Activated CD4-positive, alpha-beta memory T cell treated with anti-CD3 and anti-CD28 coated beads for 36 hours (primary cell): ENCODE measurements at regions not wholly inside any gene's neighbourhood (a gene's known extent, or its start where the extent isn't known, plus 50 kb on each side); places are given as distances from the start of the nearest gene placed in this dataset.

Experiments
- CTCF ChIA-PET: fragments of 350-600 bp; sonication (Branson Sonifier 250); formaldehyde crosslinking; loops from one replicate; lab custom pipeline; 2021; ENCODE audit warnings: antibody characterized with exemption, inconsistent platforms; lab: Charles Lee
- POLR2A ChIA-PET: fragments of 350-600 bp; sonication (Branson Sonifier 250); formaldehyde crosslinking; loops from one replicate; lab custom pipeline; 2021; ENCODE audit warnings: antibody characterized with exemption; lab: Charles Lee
- DNase-seq: peaks from one replicate; pipeline ENCODE4 v3.0.0-alpha.2; 2020
- H3K27ac Mint-ChIP-seq: one replicate; pipeline ENCODE4 v1.8.0; 2021; ENCODE audit warnings: mixed read lengths
- H3K27me3 Mint-ChIP-seq: one replicate; pipeline ENCODE4 v1.8.0; 2021; ENCODE audit warnings: mixed read lengths
- H3K36me3 Mint-ChIP-seq: one replicate; pipeline ENCODE4 v1.8.0; 2021; ENCODE audit warnings: mixed read lengths
- H3K4me1 Mint-ChIP-seq: one replicate; pipeline ENCODE4 v1.8.0; 2021; ENCODE audit warnings: low read depth, mixed read lengths
- H3K4me3 Mint-ChIP-seq: one replicate; pipeline ENCODE4 v1.8.0; 2021; ENCODE audit warnings: mild to moderate bottlenecking, mixed read lengths
- H3K9me3 Mint-ChIP-seq: one replicate; pipeline ENCODE4 v1.8.0; 2021; ENCODE audit warnings: mixed read lengths
- intact Hi-C: fragments of 100-400 bp; cut with micrococcal nuclease; formaldehyde crosslinking; loops from one replicate; pipeline ENCODE4 v1.15.1; 2023

DNA sequence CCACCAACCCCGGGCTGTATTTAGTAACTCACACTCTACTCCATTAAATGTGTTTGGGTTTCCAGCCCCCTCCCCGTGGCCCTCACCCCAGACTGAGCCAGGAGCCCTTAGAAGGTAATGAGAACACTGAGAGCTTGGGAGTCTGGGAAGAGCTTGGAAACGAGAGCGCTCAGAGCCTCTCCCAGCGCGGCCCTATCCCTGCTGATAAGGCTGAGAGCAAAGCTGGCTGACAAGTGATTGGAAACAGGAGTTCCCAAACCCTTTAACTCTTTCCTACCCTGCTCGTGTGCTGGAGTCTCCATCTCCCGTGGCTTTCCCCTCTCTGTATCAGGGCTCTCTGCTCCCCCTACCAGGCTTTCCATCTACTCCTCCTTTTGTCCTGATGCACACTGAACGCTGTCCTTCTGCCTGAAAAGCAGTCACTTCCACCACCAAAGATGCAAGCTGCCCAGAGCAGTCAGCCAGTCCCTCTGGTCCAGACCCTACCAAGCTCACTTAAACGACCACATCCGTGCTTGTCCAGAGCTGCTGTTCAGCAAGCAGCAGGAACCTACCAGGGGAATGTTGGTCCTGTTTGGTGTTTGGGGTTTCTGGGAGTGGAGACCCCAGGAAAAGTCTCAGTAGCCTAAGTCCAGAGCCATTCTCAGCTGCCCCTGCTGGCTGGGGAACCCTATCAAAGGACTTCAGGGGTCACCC is 100.0 kb upstream of the PKDCC start:
- Mint-ChIP-seq H3K27me3 (peaks cover 7% of the 10 kb centered on the region), H3K4me3 (no peak overlapping the region), H3K27ac (no peak overlapping the region), H3K4me1 (no peaks in the 10 kb centered on the region), H3K9me3 (no peaks in the 10 kb centered on the region), H3K36me3 (no peaks in the 10 kb centered on the region)
- ChIA-PET CTCF (no interaction called here), POLR2A (interaction anchor here (0.7 kb wide), 1 partner anchor 72 kb away, joined by 3 read pairs; no protein-coding TSS in a partner anchor)
- intact Hi-C loops = no loop called here
- DNase-seq = no peak

DNA sequence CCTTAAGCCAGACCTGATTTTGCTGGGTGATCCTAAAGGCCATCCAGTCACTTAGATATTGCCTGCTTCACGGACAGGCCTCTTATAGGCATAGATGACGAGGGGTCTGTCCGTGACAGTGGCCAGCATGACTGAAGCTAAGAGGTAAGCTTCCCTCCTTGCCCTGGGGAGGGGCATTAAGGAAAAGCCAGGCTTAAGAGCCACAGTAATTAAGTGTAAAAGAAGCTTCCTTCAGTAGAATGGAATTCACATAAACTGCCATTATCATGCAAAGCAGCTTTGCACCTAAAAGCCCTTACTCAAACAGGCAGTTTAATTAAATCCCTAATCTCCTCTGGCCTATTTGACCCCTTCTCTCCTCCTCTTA is 99.4 kb upstream of the PKDCC start:
- peaks cover 7% of the 10 kb centered on the region for H3K27me3 Mint-ChIP-seq
- no peaks in the 10 kb centered on the region for H3K4me1 Mint-ChIP-seq
- no peaks in the 10 kb centered on the region for H3K9me3 Mint-ChIP-seq
- intact Hi-C loops = no loop called here
- POLR2A ChIA-PET = no interaction called here
- H3K4me3 Mint-ChIP-seq = no peak overlapping the region
- no peak for DNase-seq
- H3K36me3 Mint-ChIP-seq = no peaks in the 10 kb centered on the region
- no peak overlapping the region for H3K27ac Mint-ChIP-seq
- CTCF ChIA-PET = no interaction called here

DNA sequence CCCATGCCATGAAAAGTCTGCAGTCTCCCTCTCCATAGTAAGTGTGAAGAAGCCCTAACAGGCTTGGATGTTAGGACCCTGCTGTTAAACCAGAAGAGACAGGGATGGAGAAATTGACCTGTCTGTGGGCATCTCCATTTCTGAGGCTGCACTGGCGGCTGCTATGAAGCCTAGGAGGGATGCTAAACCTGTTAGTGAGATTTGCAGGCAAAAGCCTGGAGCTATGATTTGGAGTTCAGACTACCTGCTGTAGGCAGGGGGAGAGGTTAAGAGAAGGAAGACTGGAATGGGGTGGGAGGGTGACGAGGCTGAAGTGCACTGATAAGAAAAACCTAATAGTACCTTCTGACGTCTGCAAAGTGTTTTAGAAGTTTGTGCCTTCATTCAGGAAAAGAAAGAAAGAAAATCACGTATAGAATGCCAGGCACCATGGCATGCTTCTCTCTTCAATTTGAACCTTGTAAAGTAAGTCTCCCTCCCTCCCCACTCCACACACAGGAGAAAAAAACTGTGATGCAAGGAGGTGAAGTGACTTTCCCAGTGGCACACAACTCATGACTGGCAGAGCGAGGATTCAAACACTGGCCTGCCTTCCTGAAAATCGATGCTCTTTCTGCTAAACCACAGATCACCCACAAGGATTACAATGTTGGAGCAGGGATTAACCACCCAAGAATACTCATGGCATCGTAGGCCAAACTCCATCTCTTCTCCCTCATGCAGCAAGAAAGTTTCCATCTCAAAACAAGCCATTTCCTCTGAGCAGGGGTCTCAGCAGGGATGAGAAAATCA is 98.5 kb upstream of the PKDCC start:
- no peak for DNase-seq
- intact Hi-C loops = no loop called here
- Mint-ChIP-seq H3K4me1 (peaks cover 3% of the 10 kb centered on the region), H3K27me3 (peaks cover 7% of the 10 kb centered on the region), H3K36me3 (no peaks in the 10 kb centered on the region), H3K27ac (no peak overlapping the region), H3K4me3 (no peak overlapping the region), H3K9me3 (no peaks in the 10 kb centered on the region)
- ChIA-PET CTCF (no interaction called here), POLR2A (no interaction called here)

DNA sequence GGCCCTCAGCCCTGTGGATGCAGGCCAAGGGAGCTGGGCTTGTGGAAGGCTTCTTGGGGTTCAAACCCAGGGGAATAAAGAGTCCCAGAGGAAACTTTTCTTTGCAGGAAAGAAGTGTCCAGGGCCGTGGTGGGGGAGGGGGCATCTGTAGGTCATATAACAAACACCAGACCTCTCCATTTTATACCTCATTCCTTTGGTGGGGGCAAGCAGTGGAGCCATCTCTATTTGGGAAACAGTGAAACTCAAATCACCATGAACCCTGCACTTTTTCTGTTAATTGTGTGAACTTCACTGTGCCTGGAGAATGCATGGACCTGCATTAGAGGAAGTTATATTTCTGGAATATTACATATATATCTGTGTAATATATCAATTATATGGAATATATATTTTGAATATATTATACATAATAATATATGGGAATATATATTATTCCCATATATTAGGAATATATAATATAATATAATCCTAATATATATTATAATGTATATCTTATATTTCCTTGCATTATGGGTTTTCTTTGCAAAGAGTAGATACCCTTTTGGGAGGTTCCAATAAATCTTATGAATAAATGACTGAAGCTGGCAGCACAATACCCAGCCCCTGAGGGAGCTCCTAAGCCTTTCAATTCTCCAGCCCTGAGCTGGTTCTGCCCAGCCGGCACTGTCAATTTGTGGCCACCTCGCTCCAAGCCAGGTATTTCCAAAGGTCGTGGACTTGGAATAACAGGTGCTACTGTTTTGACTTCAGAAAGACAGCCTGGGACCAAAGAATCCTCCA is 97.7 kb upstream of the PKDCC start:
- no peak overlapping the region for H3K4me3 Mint-ChIP-seq
- peaks cover 3% of the 10 kb centered on the region for H3K4me1 Mint-ChIP-seq
- H3K9me3 Mint-ChIP-seq = no peaks in the 10 kb centered on the region
- CTCF ChIA-PET = no interaction called here
- POLR2A ChIA-PET = no interaction called here
- intact Hi-C loops = no loop called here
- H3K27me3 Mint-ChIP-seq = peaks cover 7% of the 10 kb centered on the region
- no peak for DNase-seq
- H3K27ac Mint-ChIP-seq = no peak overlapping the region
- H3K36me3 Mint-ChIP-seq = no peaks in the 10 kb centered on the region

DNA sequence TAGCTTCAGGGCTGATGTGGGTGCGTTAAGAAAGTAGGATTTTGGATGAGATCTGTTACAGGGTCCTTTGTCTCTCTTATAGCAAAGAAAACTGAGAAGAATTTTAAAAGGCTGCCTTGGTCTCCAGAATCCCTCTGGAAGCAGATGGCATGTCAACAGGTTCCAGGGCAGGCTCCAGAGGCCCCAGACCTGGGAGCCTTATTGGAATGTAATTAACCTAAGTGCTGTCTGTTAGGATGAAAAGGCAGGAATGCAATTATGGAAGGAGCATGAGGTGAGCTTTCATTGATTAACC is 97.2 kb upstream of the PKDCC start:
- no peaks in the 10 kb centered on the region for H3K36me3 Mint-ChIP-seq

DNA sequence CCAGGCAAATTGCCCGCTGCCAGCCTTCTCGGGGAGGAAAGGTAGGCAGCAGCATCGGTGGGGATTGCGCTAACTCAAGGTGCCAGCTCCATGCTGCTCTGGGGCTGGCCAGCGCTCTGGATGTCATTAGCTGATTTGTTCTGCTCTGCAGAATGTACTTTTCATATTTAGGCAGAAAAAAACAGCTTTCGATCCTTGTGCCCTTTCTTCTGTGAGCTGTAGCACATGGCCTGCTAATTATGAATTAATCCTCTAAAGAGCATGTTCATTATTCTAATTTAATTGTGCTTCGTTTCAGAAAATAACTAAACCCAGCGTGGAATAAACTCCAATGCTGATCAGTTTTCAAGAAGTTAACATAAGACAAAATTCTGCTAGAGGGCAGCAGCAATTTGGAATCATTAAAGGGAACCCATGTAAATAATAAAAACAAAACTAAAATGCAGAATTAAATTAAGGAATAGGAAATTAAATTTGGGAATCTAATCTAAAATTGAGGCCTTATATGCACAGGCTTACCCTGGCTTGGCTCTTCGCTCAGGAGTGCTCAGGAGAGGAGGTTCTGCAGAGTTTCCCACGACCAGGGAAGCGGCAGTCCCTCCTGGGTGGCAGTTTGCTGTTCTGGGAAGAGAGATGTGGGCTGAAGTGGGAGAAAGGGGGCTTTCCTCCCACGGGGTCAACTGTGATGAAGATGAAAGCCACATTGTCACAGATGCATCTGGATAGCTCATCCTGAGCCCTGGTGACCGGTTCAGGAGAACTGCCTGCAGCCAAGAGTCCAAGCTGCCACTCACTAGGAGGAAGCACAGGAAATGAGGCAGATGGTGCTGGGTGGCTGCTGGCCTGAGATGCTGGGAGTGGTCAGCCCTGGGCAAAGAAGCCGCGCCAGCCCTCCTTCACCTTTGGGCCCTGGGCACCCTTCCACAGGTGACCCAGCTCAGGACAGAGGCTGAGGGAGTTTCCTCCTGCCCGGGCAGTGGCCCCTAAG is 93.2 kb upstream of the PKDCC start:
- Mint-ChIP-seq H3K4me1 (peaks cover 3% of the 10 kb centered on the region), H3K4me3 (no peak overlapping the region), H3K27ac (no peak overlapping the region), H3K36me3 (no peaks in the 10 kb centered on the region), H3K9me3 (no peaks in the 10 kb centered on the region), H3K27me3 (peaks cover 3% of the 10 kb centered on the region)
- intact Hi-C loops = no loop called here
- ChIA-PET CTCF (interaction anchor here (1.6 kb wide), 1 partner anchor 84 kb away, joined by 5 read pairs; no protein-coding TSS in a partner anchor), POLR2A (no interaction called here)
- no peak for DNase-seq

More for the DNA sequence above, 97.2 kb upstream of the PKDCC start:
- H3K4me3 Mint-ChIP-seq = no peak overlapping the region
- peaks cover 7% of the 10 kb centered on the region for H3K27me3 Mint-ChIP-seq
- no peaks in the 10 kb centered on the region for H3K9me3 Mint-ChIP-seq
- H3K27ac Mint-ChIP-seq = no peak overlapping the region
- ChIA-PET POLR2A (no interaction called here), CTCF (no interaction called here)
- H3K4me1 Mint-ChIP-seq = peaks cover 3% of the 10 kb centered on the region
- intact Hi-C loops = no loop called here
- no peak for DNase-seq

DNA sequence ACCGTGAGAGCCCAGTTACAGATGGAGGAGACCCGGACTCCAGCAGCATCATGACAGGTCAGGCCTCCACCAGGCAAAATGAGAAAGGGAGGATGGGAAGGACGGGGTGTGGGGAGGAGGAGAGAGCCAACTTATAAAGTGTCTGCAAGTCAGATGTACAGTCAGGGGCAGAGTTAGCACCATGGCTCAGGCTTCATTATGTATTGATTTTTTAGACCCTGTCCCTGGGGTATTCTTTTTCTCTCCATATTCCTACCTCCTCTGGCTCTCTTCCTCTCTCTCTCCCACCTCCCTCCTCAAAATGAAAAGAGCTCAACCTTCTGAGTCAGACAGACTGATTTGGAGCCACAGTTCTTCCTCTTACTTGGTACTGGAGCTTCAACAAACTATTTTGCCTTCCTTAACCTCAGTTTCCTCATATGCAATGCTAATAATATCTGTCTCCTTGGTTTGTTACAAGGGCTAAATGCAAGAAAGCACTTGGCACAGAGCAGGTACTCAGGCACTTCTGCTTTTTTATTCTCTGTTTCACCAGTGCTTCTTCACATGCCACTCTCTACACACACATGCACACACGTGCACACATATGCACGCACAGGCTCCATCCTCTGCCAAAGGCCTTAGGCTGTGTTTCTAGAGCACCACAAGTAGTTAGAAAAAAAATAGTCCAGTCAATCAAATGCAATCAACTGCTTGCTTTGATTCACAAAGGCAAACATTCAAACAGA is 92.3 kb upstream of the PKDCC start:
- peaks cover 3% of the 10 kb centered on the region for H3K27me3 Mint-ChIP-seq
- H3K4me3 Mint-ChIP-seq = no peak overlapping the region
- intact Hi-C loops = no loop called here
- H3K27ac Mint-ChIP-seq = no peak overlapping the region
- no peak for DNase-seq
- ChIA-PET POLR2A (no interaction called here), CTCF (no interaction called here)
- no peaks in the 10 kb centered on the region for H3K9me3 Mint-ChIP-seq
- H3K4me1 Mint-ChIP-seq = peaks cover 3% of the 10 kb centered on the region
- H3K36me3 Mint-ChIP-seq = no peaks in the 10 kb centered on the region

DNA sequence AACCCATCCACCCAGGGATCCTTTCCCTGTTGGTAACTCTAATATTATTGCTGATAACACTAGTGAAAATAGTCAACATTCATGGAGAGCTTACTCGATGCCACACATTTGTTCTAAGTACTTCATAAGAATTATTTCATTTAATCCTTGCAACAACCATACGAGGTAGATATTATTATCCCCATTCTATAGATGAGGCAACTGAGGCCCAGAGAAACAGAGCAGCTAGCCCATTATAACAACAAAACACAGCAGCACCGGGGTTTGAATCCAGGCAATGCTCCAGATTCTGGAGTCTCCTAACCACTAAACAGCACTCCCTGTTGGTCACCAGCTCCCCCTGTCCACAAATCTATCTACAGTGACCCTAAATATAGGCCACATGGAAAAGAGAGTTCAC is 90.4 kb upstream of the PKDCC start:
- no peak overlapping the region for H3K4me3 Mint-ChIP-seq
- peaks cover 2% of the 10 kb centered on the region for H3K27me3 Mint-ChIP-seq
- no peaks in the 10 kb centered on the region for H3K36me3 Mint-ChIP-seq

DNA sequence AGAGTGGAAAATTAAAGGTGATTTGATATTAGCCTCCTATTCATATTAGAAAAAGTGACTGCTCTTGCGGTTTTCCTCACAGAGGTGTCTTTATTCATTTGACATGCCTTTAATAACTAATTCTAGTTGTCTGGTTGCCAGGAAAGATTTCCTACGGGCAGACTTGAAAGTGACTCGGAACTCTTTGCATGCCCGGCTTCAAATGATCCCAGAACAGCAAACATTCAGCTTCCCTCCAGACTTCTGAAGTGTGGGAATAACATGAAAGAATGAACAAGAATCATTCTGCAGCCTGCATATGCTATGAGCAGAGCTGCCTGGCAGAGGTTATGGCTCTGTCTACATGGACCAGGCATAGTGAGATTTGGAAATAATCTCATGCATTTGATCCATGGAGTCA is 89.6 kb upstream of the PKDCC start:
- no peak for DNase-seq
- ChIA-PET CTCF (interaction anchor here (1.1 kb wide), 1 partner anchor 89 kb away, joined by 3 read pairs; no protein-coding TSS in a partner anchor), POLR2A (no interaction called here)
- intact Hi-C loops = no loop called here
- H3K36me3 Mint-ChIP-seq = no peaks in the 10 kb centered on the region
- no peak overlapping the region for H3K4me3 Mint-ChIP-seq
- H3K27ac Mint-ChIP-seq = no peak overlapping the region
- H3K9me3 Mint-ChIP-seq = no peaks in the 10 kb centered on the region
- H3K4me1 Mint-ChIP-seq = peaks cover 3% of the 10 kb centered on the region
- peaks cover 1% of the 10 kb centered on the region for H3K27me3 Mint-ChIP-seq

More for the DNA sequence above, 90.4 kb upstream of the PKDCC start:
- intact Hi-C loops = no loop called here
- CTCF ChIA-PET = interaction anchor here (1.1 kb wide), 1 partner anchor 88 kb away, joined by 3 read pairs; no protein-coding TSS in a partner anchor
- Mint-ChIP-seq H3K9me3 (no peaks in the 10 kb centered on the region), H3K27ac (no peak overlapping the region), H3K4me1 (peaks cover 3% of the 10 kb centered on the region)
- POLR2A ChIA-PET = no interaction called here
- DNase-seq = no peak

DNA sequence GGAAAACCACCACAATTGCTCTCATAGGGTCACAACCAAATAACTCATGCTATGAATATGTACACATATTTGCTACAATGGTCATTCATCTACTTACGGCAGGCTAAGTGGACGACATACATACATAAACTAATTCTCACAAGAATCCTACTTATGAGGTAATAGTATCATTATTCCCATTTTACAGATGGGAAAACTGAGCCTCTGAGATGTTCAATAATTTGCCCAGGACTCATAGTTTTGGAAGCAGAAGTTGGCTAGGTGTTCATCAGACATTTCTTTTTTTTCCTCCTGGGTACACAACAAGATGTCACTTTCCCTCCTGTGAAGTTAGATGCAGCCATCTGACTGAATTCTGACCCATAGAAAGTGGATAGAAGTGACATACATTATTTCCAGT is 89.0 kb upstream of the PKDCC start:
- Mint-ChIP-seq H3K36me3 (no peaks in the 10 kb centered on the region), H3K4me3 (no peak overlapping the region)

DNA sequence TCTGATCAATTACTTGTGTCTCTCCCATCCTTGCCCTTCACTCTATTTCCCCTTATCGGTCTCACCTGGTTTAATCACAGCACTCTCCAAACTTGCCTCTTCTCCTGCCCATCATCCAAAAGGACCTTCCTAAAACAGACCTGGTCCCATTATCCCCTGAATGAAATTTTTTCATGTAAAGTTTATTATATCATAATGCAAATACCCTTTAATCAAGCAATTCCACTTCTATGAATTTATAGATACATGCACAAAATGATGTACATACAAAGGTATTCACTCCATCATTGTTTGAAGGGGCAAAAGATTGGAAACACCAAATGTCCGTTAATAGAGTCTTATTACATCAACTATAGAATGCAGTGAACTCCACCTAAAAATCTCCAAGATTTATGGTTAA is 88.1 kb upstream of the PKDCC start:
- Mint-ChIP-seq H3K27me3 (peaks cover 1% of the 10 kb centered on the region), H3K36me3 (no peaks in the 10 kb centered on the region), H3K4me1 (no peaks in the 10 kb centered on the region), H3K9me3 (no peaks in the 10 kb centered on the region), H3K4me3 (no peak overlapping the region), H3K27ac (no peak overlapping the region)
- intact Hi-C loops = no loop called here
- CTCF ChIA-PET = no interaction called here
- POLR2A ChIA-PET = no interaction called here
- no peak for DNase-seq

More for the DNA sequence above, 89.0 kb upstream of the PKDCC start:
- CTCF ChIA-PET = no interaction called here
- DNase-seq = no peak
- Mint-ChIP-seq H3K27me3 (peaks cover 1% of the 10 kb centered on the region), H3K9me3 (no peaks in the 10 kb centered on the region), H3K4me1 (no peaks in the 10 kb centered on the region), H3K27ac (no peak overlapping the region)
- POLR2A ChIA-PET = no interaction called here
- intact Hi-C loops = no loop called here
